H9 (cell line): ENCODE measurements at regions not wholly inside any gene's neighbourhood (a gene's known extent, or its start where the extent isn't known, plus 50 kb on each side); places are given as distances from the start of the nearest gene placed in this dataset.

Experiments
- DNase-seq: peaks from one replicate; pipeline ENCODE4 v3.0.0-alpha.2; 2017
- H2AFZ ChIP-seq: one replicate; pipeline ENCODE4 v1.6.1; 2013; ENCODE audit warnings: mild to moderate bottlenecking, low read length, control low read depth, moderate library complexity
- H2AK5ac ChIP-seq: 2 replicates; pipeline ENCODE4 v1.6.1; 2013; ENCODE audit warnings: low read length, control low read depth, mixed read lengths; ENCODE audit not compliant: insufficient read length
- H2BK120ac ChIP-seq: one replicate; pipeline ENCODE4 v1.6.1; 2013; ENCODE audit warnings: low read depth, mild to moderate bottlenecking, low read length, control low read depth, inconsistent platforms; ENCODE audit not compliant: poor library complexity, severe bottlenecking
- H2BK12ac ChIP-seq: 2 replicates; pipeline ENCODE4 v1.6.1; 2013; ENCODE audit warnings: low read length, control low read depth, mixed read lengths, low read depth; ENCODE audit not compliant: insufficient read length
- H2BK15ac ChIP-seq: 2 replicates; pipeline ENCODE4 v1.6.1; 2013; ENCODE audit warnings: low read depth, low read length, control low read depth
- H2BK20ac ChIP-seq: one replicate; pipeline ENCODE4 v1.6.1; 2013; ENCODE audit warnings: low read depth, mild to moderate bottlenecking, low read length, control low read depth, inconsistent platforms; ENCODE audit not compliant: poor library complexity, severe bottlenecking
- H2BK5ac ChIP-seq: 2 replicates; pipeline ENCODE4 v1.6.1; 2013; ENCODE audit warnings: low read length, control low read depth, mixed read lengths; ENCODE audit not compliant: insufficient read length
- H3K14ac ChIP-seq: 2 replicates; pipeline ENCODE4 v1.6.1; 2013; ENCODE audit warnings: low read length, control low read depth; ENCODE audit not compliant: insufficient read depth
- H3K18ac ChIP-seq: 2 replicates; pipeline ENCODE4 v1.6.1; 2013; ENCODE audit warnings: low read depth, mild to moderate bottlenecking, mixed read lengths, low read length, control low read depth; ENCODE audit not compliant: insufficient read length
- H3K23ac ChIP-seq: 2 replicates; pipeline ENCODE4 v1.6.1; 2013; ENCODE audit warnings: low read length, control low read depth, mixed read lengths, low read depth; ENCODE audit not compliant: insufficient read length
- H3K23me2 ChIP-seq: 2 replicates; pipeline ENCODE4 v1.6.1; 2013; ENCODE audit warnings: low read depth, mild to moderate bottlenecking, mixed read lengths, low read length, control low read depth; ENCODE audit not compliant: insufficient read length, poor library complexity, severe bottlenecking
- H3K27ac ChIP-seq: 2 replicates; pipeline ENCODE4 v1.5.1; 2013; ENCODE audit warnings: low read length, control low read depth, mixed read lengths, low read depth; ENCODE audit not compliant: insufficient read length
- H3K27me3 ChIP-seq: 2 replicates; pipeline ENCODE4 v1.6.1; 2013; ENCODE audit warnings: low read length, control low read depth, inconsistent platforms; ENCODE audit not compliant: insufficient read depth
- H3K4ac ChIP-seq: 2 replicates; pipeline ENCODE4 v1.6.1; 2013; ENCODE audit warnings: low read depth, mild to moderate bottlenecking, control low read depth, inconsistent platforms, low read length, moderate library complexity
- H3K4me1 ChIP-seq: 2 replicates; pipeline ENCODE4 v1.6.1; 2013; ENCODE audit warnings: low read length, control low read depth, inconsistent platforms; ENCODE audit not compliant: insufficient read depth
- H3K4me2 ChIP-seq: 2 replicates; pipeline ENCODE4 v1.6.1; 2013; ENCODE audit warnings: low read length, control low read depth, mixed read lengths; ENCODE audit not compliant: insufficient read length, insufficient read depth
- H3K56ac ChIP-seq: 2 replicates; pipeline ENCODE4 v1.6.1; 2013; ENCODE audit warnings: low read depth, mild to moderate bottlenecking, mixed read lengths, low read length, control low read depth; ENCODE audit not compliant: insufficient read length
- H3K79me1 ChIP-seq: 2 replicates; pipeline ENCODE4 v1.6.1; 2013; ENCODE audit warnings: low read depth, mild to moderate bottlenecking, moderate library complexity, low read length, control low read depth, inconsistent platforms; ENCODE audit not compliant: insufficient read depth, poor library complexity, severe bottlenecking
- H3K79me2 ChIP-seq: 2 replicates; pipeline ENCODE4 v1.6.1; 2013; ENCODE audit warnings: low read length, control low read depth, inconsistent platforms; ENCODE audit not compliant: insufficient read depth
- H3K9ac ChIP-seq: 2 replicates; pipeline ENCODE4 v1.6.1; 2013; ENCODE audit warnings: low read length, control low read depth, mixed read lengths; ENCODE audit not compliant: insufficient read length; ENCODE audit errors: extremely low read depth
- H3K9me3 ChIP-seq: one replicate; pipeline ENCODE4 v1.6.1; 2013; ENCODE audit warnings: low read depth, low read length, inconsistent platforms; ENCODE audit not compliant: control insufficient read depth
- H3T11ph ChIP-seq: one replicate; pipeline ENCODE4 v1.6.1; 2013; ENCODE audit warnings: mild to moderate bottlenecking, low read length, control low read depth, inconsistent platforms
- H4K20me1 ChIP-seq: one replicate; pipeline ENCODE4 v1.6.1; 2013; ENCODE audit not compliant: control insufficient read depth, insufficient read length, insufficient read depth
- H4K5ac ChIP-seq: 2 replicates; pipeline ENCODE4 v1.6.1; 2013; ENCODE audit warnings: low read depth, mild to moderate bottlenecking, mixed read lengths, low read length, control low read depth; ENCODE audit not compliant: insufficient read length
- H4K8ac ChIP-seq: replicated peaks from 2 replicates; pipeline ENCODE4 v1.6.1; 2013; ENCODE audit warnings: low read length, control low read depth, mixed read lengths, low read depth; ENCODE audit not compliant: insufficient read length
- H4K91ac ChIP-seq: 2 replicates; pipeline ENCODE4 v1.6.1; 2013; ENCODE audit warnings: low read depth, mild to moderate bottlenecking, moderate library complexity, mixed read lengths, low read length, control low read depth; ENCODE audit not compliant: insufficient read length
- H3K27ac Mint-ChIP-seq, 3 experiments: 2 replicates in 2 of 3; 3 replicates in 1 of 3; pipeline ENCODE4 v1.8.0; 2020 to 2021; ENCODE audit warnings: mixed read lengths in 3 of 3, mild to moderate bottlenecking in 1 of 3, moderate library complexity in 1 of 3
- H3K27me3 Mint-ChIP-seq: 2 replicates; pipeline ENCODE4 v1.8.0; 2021; ENCODE audit warnings: low read depth, mild to moderate bottlenecking, moderate library complexity, mixed read lengths
- H3K36me3 Mint-ChIP-seq, 3 experiments: 2 replicates in 2 of 3; 3 replicates in 1 of 3; pipeline ENCODE4 v1.8.0; 2020 to 2021; ENCODE audit warnings: low read depth in 3 of 3, mixed read lengths in 3 of 3; ENCODE audit not compliant: insufficient read depth in 1 of 3
- H3K4me1 Mint-ChIP-seq, 2 experiments: 2 replicates each; pipeline ENCODE4 v1.8.0; 2020; ENCODE audit warnings: mixed read lengths in 2 of 2
- H3K4me3 Mint-ChIP-seq, 2 experiments: 2 replicates in 1 of 2; 3 replicates in 1 of 2; pipeline ENCODE4 v1.8.0; 2020 to 2021; ENCODE audit warnings: mild to moderate bottlenecking in 2 of 2, mixed read lengths in 2 of 2, moderate library complexity in 1 of 2
- H3K9me3 Mint-ChIP-seq, 2 experiments: 2 replicates in 1 of 2; 3 replicates in 1 of 2; pipeline ENCODE4 v1.8.0; 2020; ENCODE audit warnings: mild to moderate bottlenecking in 2 of 2, mixed read lengths in 2 of 2, moderate library complexity in 1 of 2
- WGBS: extraction: QIAGEN DNeasy Blood & Tissue Kit; methylation state at CpG from one replicate; pipeline ENCODE4 v1.1.7; 2013; ENCODE audit warnings: missing lambda C conversion rate, low lambda C conversion rate, mixed read lengths; ENCODE audit not compliant: insufficient read length; ENCODE audit errors: extremely low coverage; 5-methylcytosine and 5-hydroxymethylcytosine counted together
- TF ChIP-seq, protein P1 (sequence below): fragments of 200-600 bp; sonication (generic); conservative IDR thresholded peaks from 3 replicates; pipeline ENCODE4 v1.8.0; 2021; ENCODE audit warnings: antibody characterized with exemption, mild to moderate bottlenecking

DNA sequence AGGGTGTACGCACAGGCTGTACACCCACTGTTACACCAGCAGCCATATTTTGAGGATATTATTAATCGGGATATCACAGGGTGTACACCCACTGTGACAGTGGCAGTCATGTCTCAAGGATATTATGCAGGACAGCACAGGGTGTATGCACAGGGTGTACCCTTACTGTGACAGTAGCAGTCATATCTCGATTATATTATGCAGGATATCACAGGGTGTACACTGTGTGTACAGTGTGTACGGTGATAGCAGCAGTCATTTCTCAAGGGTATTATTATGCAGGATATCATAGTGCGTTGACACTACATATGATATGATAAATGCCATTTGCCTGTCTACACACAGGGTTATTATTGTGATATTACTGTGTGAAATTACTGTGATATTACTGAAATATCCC lies 80.5 kb upstream of the SLC25A48 start:
- H3K4ac ChIP-seq = no peak overlapping the region
- H3K27me3 Mint-ChIP-seq = no peaks in the 10 kb centered on the region
- H3K36me3 Mint-ChIP-seq = no peaks in the 10 kb centered on the region

More for the DNA sequence above, 80.5 kb upstream of the SLC25A48 start:
- TF ChIP-seq, protein P1, sequence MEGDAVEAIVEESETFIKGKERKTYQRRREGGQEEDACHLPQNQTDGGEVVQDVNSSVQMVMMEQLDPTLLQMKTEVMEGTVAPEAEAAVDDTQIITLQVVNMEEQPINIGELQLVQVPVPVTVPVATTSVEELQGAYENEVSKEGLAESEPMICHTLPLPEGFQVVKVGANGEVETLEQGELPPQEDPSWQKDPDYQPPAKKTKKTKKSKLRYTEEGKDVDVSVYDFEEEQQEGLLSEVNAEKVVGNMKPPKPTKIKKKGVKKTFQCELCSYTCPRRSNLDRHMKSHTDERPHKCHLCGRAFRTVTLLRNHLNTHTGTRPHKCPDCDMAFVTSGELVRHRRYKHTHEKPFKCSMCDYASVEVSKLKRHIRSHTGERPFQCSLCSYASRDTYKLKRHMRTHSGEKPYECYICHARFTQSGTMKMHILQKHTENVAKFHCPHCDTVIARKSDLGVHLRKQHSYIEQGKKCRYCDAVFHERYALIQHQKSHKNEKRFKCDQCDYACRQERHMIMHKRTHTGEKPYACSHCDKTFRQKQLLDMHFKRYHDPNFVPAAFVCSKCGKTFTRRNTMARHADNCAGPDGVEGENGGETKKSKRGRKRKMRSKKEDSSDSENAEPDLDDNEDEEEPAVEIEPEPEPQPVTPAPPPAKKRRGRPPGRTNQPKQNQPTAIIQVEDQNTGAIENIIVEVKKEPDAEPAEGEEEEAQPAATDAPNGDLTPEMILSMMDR = no peak
- Histone ChIP-seq H2BK120ac (no peak overlapping the region), H2BK12ac (no peak overlapping the region), H2BK15ac (no peak overlapping the region), H4K8ac (no peak overlapping the region), H4K5ac (no peak overlapping the region), H3K79me2 (no peaks in the 10 kb centered on the region), H3K18ac (no peak overlapping the region), H3T11ph (no peak overlapping the region), H3K23ac (no peak overlapping the region), H2BK5ac (no peak overlapping the region), H3K27me3 (no peaks in the 10 kb centered on the region), H2AK5ac (no peak overlapping the region), H2BK20ac (no peak overlapping the region), H4K20me1 (no peaks in the 10 kb centered on the region), H2AFZ (no peak overlapping the region), H3K9me3 (no peaks in the 10 kb centered on the region), H3K27ac (no peak overlapping the region), H3K4me2 (no peak overlapping the region), H3K79me1 (no peaks in the 10 kb centered on the region), H3K23me2 (no peaks in the 10 kb centered on the region), H3K9ac (no peak overlapping the region), H3K14ac (no peak overlapping the region), H3K4me1 (no peaks in the 10 kb centered on the region), H4K91ac (no peak overlapping the region), H3K56ac (no peak overlapping the region)
- no peak for DNase-seq
- H3K4me3 Mint-ChIP-seq = no peak overlapping the region
- no peaks in the 10 kb centered on the region for H3K4me1 Mint-ChIP-seq
- WGBS = no CpG with 5 or more reads among the region's 5 CpGs
- H3K9me3 Mint-ChIP-seq = no peaks in the 10 kb centered on the region
- no peak overlapping the region for H3K27ac Mint-ChIP-seq
